B cell (primary cell): ENCODE measurements at regions not wholly inside any gene's neighbourhood (a gene's known extent, or its start where the extent isn't known, plus 50 kb on each side); places are given as distances from the start of the nearest gene placed in this dataset.

Source experiments
- ATAC-seq: fragments of 200-7000 bp; cut with Tn5 transposase; one replicate; pipeline ENCODE4 v1.10.0; 2021; ENCODE audit warnings: low read depth, mild to moderate bottlenecking, moderate number of reproducible peaks, moderate library complexity
- CTCF ChIA-PET: fragments of 350-600 bp; sonication (Branson Sonifier 250); formaldehyde crosslinking; loops from one replicate; lab custom pipeline; 2021; ENCODE audit warnings: antibody characterized with exemption, inconsistent platforms; lab: Charles Lee
- POLR2A ChIA-PET: fragments of 350-600 bp; sonication (Branson Sonifier 250); formaldehyde crosslinking; loops from one replicate; lab custom pipeline; 2021; ENCODE audit warnings: antibody characterized with exemption; lab: Charles Lee
- DNase-seq: peaks from one replicate; pipeline ENCODE4 v3.0.0; 2013
- H2AFZ ChIP-seq: 2 replicates; pipeline ENCODE4 v1.6.1; 2012; ENCODE audit warnings: mild to moderate bottlenecking, low read depth, low read length; ENCODE audit not compliant: insufficient read depth, poor library complexity, severe bottlenecking
- H3K27ac ChIP-seq, 2 donors: 1 replicate in 1 of 2; 2 replicates in 1 of 2; pipeline ENCODE4 v1.5.1; 2012 to 2013; ENCODE audit warnings: low read length in 2 of 2, mild to moderate bottlenecking in 2 of 2, moderate library complexity in 1 of 2
- H3K27me3 ChIP-seq, 4 experiments: fragments of 200-600 bp in 1 of 4; sonication (generic) in 1 of 4; replicated peaks in 1 of 4; 1 replicate in 2 of 4; 2 replicates in 2 of 4; pipeline versions ENCODE4 v1.6.1 to v1.7.0; 2013 to 2016; ENCODE audit warnings: low read length in 3 of 4, mild to moderate bottlenecking in 2 of 4, mixed read lengths in 1 of 4, moderate library complexity in 1 of 4; ENCODE audit not compliant: insufficient read depth in 4 of 4, control insufficient read depth in 3 of 4; ENCODE audit errors: control extremely low read depth in 1 of 4
- H3K36me3 ChIP-seq, 2 experiments: replicated peaks in 1 of 2; 1 replicate in 1 of 2; 2 replicates in 1 of 2; pipeline versions ENCODE4 v1.6.1 to v1.7.1; 2013; ENCODE audit warnings: low read length in 1 of 2; ENCODE audit not compliant: insufficient read depth in 2 of 2, control insufficient read depth in 1 of 2; ENCODE audit errors: control extremely low read depth in 1 of 2, extremely low read depth in 1 of 2
- H3K4me1 ChIP-seq, 2 donors: fragments of 200-600 bp in 1 of 2; sonication (generic) in 1 of 2; 1 replicate in 1 of 2; 2 replicates in 1 of 2; pipeline versions ENCODE4 v1.5.1 to v1.6.1; 2013 to 2017; ENCODE audit warnings: low read length in 2 of 2; ENCODE audit not compliant: control insufficient read depth in 2 of 2, insufficient read depth in 2 of 2
- H3K4me2 ChIP-seq: replicated peaks from 2 replicates; pipeline ENCODE3; 2012; ENCODE audit warnings: mild to moderate bottlenecking, low read depth, low read length; ENCODE audit not compliant: poor library complexity, severe bottlenecking
- H3K4me3 ChIP-seq, 5 experiments: fragments of 200-600 bp in 1 of 5; sonication (generic) in 1 of 5; 1 replicate in 3 of 5; 2 replicates in 2 of 5; pipeline versions ENCODE4 v1.5.1 to v1.7.0; 2011 to 2016; ENCODE audit warnings: low read length in 4 of 5, mild to moderate bottlenecking in 4 of 5, low read depth in 2 of 5, control low read depth in 1 of 5, moderate library complexity in 1 of 5; ENCODE audit not compliant: insufficient read depth in 1 of 5; ENCODE audit errors: control extremely low read depth in 1 of 5, extremely low read depth in 1 of 5
- H3K79me2 ChIP-seq: fragments of 200-600 bp; sonication (generic); one replicate; pipeline ENCODE4 v1.6.0; 2016; ENCODE audit warnings: low read length; ENCODE audit not compliant: control insufficient read depth, insufficient read depth
- H3K9ac ChIP-seq: fragments of 200-600 bp; sonication (generic); 2 replicates; pipeline ENCODE4 v1.6.1; 2017; ENCODE audit warnings: mild to moderate bottlenecking, low read length, moderate library complexity
- H3K9me3 ChIP-seq, 3 donors: one replicate each; pipeline versions ENCODE4 v1.6.1 to v1.7.1; 2013; ENCODE audit warnings: low read length in 2 of 3; ENCODE audit not compliant: control insufficient read depth in 2 of 3, insufficient read depth in 1 of 3; ENCODE audit errors: control extremely low read depth in 1 of 3
- H4K20me1 ChIP-seq: 2 replicates; pipeline ENCODE4 v1.6.0; 2012; ENCODE audit warnings: mild to moderate bottlenecking, low read length; ENCODE audit not compliant: insufficient read depth, control insufficient read depth, poor library complexity, severe bottlenecking
- H3K27ac Mint-ChIP-seq: one replicate; pipeline ENCODE4 v1.8.0; 2021; ENCODE audit warnings: mixed read lengths
- H3K27me3 Mint-ChIP-seq: one replicate; pipeline ENCODE4 v1.8.0; 2021; ENCODE audit warnings: mixed read lengths
- H3K4me1 Mint-ChIP-seq: one replicate; pipeline ENCODE4 v1.8.0; 2021; ENCODE audit warnings: mixed read lengths
- H3K4me3 Mint-ChIP-seq: one replicate; pipeline ENCODE4 v1.8.0; 2021; ENCODE audit warnings: mixed read lengths
- H3K9me3 Mint-ChIP-seq: one replicate; pipeline ENCODE4 v1.8.0; 2022; ENCODE audit warnings: mixed read lengths; ENCODE audit not compliant: insufficient read depth
- CTCF ChIP-seq: fragments of 200-600 bp; IDR thresholded peaks from one replicate; pipeline ENCODE4 v1.8.0; 2022; ENCODE audit warnings: antibody characterized with exemption, mild to moderate bottlenecking
- EZH2 ChIP-seq: IDR thresholded peaks from 2 replicates; pipeline ENCODE4 v1.6.1; 2012; ENCODE audit warnings: borderline replicate concordance, low read depth, mild to moderate bottlenecking, moderate library complexity, low read length; ENCODE audit not compliant: insufficient read depth, poor library complexity, severe bottlenecking
- WGBS: methylation state at CpG from one replicate; pipeline ENCODE4 v1.1.5; 2013; ENCODE audit warnings: missing lambda C conversion rate; ENCODE audit not compliant: insufficient coverage; 5-methylcytosine and 5-hydroxymethylcytosine counted together
- intact Hi-C: fragments of 100-400 bp; cut with micrococcal nuclease; formaldehyde crosslinking; loops from one replicate; pipeline ENCODE4 v1.10.0; 2022

DNA sequence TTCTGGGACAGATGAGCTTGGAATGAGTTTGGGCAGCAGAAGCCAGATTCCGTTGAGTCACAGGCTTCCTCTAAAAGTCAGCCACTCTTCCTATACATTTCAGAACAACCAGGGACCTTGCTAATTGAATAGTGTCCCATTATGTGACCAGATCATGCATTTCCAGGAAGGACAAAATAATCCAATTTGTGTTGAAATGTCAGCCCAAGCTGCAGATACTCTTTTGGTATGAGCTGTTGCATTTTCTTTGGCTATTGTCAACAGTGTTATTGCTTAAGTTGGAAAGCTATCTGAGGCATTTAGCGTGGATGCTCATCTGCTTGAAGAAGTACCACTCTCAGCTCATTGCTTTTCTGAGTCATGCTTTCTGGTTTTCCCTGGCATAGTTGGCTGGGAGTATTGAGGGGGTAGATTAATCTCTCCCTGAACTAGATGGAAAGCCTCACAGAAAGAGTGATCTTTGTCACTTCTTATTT, 223.7 kb upstream of the HABP2 start:
- no peak overlapping the region for H3K27ac ChIP-seq
- no peaks in the 10 kb centered on the region for H3K4me1 Mint-ChIP-seq
- intact Hi-C loops = no loop called here
- H3K4me2 ChIP-seq = no peak overlapping the region
- H3K79me2 ChIP-seq = no peaks in the 10 kb centered on the region
- H3K4me3 Mint-ChIP-seq = no peak overlapping the region
- peaks cover 5% of the 10 kb centered on the region for H3K27me3 Mint-ChIP-seq
- no peaks in the 10 kb centered on the region for H3K4me1 ChIP-seq
- no peak overlapping the region for H3K4me3 ChIP-seq
- no peak for TF ChIP-seq CTCF
- no peak for TF ChIP-seq EZH2
- no peaks in the 10 kb centered on the region for H3K36me3 ChIP-seq
- ChIA-PET CTCF (no interaction called here), POLR2A (no interaction called here)
- no peaks in the 10 kb centered on the region for H4K20me1 ChIP-seq
- no peak overlapping the region for H3K27ac Mint-ChIP-seq
- no peak overlapping the region for H3K9ac ChIP-seq
- no peaks in the 10 kb centered on the region for H3K9me3 Mint-ChIP-seq
- ATAC-seq = no peak
- WGBS = no CpG with 5 or more reads among the region's 2 CpGs
- H3K9me3 ChIP-seq = no peaks in the 10 kb centered on the region
- no peak overlapping the region for H2AFZ ChIP-seq
- no peaks in the 10 kb centered on the region for H3K27me3 ChIP-seq
- DNase-seq = no peak

GRCh38 chr10:113331961-113332360, 220.9 kb upstream of the HABP2 start:
- Mint-ChIP-seq H3K27me3 (peaks cover 7% of the 10 kb centered on the region), H3K4me1 (no peaks in the 10 kb centered on the region), H3K4me3 (no peak overlapping the region), H3K27ac (no peak overlapping the region), H3K9me3 (no peaks in the 10 kb centered on the region)
- no peak overlapping the region for H3K4me3 ChIP-seq
- H3K27ac ChIP-seq = no peak overlapping the region
- no peaks in the 10 kb centered on the region for H3K9me3 ChIP-seq
- TF ChIP-seq EZH2 = no peak
- TF ChIP-seq CTCF = no peak
- 80% methylated on average over 1 of the region's 3 CpGs for WGBS
- ChIA-PET CTCF (no interaction called here), POLR2A (no interaction called here)
- no peaks in the 10 kb centered on the region for H3K4me1 ChIP-seq
- no peak overlapping the region for H2AFZ ChIP-seq
- intact Hi-C loops = no loop called here
- no peak overlapping the region for H3K9ac ChIP-seq
- ATAC-seq (no peak), DNase-seq (no peak)
- no peaks in the 10 kb centered on the region for H3K27me3 ChIP-seq
- no peaks in the 10 kb centered on the region for H4K20me1 ChIP-seq
- H3K36me3 ChIP-seq = no peaks in the 10 kb centered on the region
- no peak overlapping the region for H3K4me2 ChIP-seq
- no peaks in the 10 kb centered on the region for H3K79me2 ChIP-seq
